ENCODE measurements at regions not wholly inside any gene's neighbourhood (a gene's known extent, or its start where the extent isn't known, plus 50 kb on each side); places are given as distances from the start of the nearest gene placed in this dataset.

- TF ChIP-seq, protein P1, sequence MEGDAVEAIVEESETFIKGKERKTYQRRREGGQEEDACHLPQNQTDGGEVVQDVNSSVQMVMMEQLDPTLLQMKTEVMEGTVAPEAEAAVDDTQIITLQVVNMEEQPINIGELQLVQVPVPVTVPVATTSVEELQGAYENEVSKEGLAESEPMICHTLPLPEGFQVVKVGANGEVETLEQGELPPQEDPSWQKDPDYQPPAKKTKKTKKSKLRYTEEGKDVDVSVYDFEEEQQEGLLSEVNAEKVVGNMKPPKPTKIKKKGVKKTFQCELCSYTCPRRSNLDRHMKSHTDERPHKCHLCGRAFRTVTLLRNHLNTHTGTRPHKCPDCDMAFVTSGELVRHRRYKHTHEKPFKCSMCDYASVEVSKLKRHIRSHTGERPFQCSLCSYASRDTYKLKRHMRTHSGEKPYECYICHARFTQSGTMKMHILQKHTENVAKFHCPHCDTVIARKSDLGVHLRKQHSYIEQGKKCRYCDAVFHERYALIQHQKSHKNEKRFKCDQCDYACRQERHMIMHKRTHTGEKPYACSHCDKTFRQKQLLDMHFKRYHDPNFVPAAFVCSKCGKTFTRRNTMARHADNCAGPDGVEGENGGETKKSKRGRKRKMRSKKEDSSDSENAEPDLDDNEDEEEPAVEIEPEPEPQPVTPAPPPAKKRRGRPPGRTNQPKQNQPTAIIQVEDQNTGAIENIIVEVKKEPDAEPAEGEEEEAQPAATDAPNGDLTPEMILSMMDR (IDR thresholded peaks at IDR 0.05) = no peak
- no peak for TF ChIP-seq EP300 (IDR thresholded peaks at IDR 0.05)
- no peak for TF ChIP-seq POLR2A (IDR thresholded peaks at IDR 0.05)
These were observed 325.1 kb upstream of the IGFBP7 start for GRCh38 chr4:57435300-57435699.
